ENCODE measurements at regions not wholly inside any gene's neighbourhood (a gene's known extent, or its start where the extent isn't known, plus 50 kb on each side); places are given as distances from the start of the nearest gene placed in this dataset.

DNA sequence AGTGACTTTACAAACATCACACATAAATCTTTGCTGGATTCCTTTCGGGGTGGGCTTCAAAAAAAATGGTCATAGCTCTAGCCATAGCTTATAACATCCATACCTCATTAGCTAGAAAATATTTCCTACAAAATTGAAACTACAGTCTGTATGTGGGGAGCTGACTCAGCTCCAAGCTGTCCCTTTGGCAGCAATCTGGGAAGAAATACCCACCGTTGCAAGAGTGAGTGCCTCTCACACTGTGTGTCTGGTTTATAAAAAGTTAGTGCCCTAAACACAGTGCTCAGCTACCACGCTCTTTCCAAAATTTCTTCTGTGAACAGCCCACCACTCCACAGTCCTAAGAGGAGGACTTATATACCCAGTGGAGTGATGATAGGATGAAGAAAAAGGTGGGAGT, 170.1 kb downstream of the RBM43 start:
- WGBS: 75% methylated on average over 3 of the region's 3 CpGs
- TF ChIP-seq, protein P1, sequence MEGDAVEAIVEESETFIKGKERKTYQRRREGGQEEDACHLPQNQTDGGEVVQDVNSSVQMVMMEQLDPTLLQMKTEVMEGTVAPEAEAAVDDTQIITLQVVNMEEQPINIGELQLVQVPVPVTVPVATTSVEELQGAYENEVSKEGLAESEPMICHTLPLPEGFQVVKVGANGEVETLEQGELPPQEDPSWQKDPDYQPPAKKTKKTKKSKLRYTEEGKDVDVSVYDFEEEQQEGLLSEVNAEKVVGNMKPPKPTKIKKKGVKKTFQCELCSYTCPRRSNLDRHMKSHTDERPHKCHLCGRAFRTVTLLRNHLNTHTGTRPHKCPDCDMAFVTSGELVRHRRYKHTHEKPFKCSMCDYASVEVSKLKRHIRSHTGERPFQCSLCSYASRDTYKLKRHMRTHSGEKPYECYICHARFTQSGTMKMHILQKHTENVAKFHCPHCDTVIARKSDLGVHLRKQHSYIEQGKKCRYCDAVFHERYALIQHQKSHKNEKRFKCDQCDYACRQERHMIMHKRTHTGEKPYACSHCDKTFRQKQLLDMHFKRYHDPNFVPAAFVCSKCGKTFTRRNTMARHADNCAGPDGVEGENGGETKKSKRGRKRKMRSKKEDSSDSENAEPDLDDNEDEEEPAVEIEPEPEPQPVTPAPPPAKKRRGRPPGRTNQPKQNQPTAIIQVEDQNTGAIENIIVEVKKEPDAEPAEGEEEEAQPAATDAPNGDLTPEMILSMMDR (IDR thresholded peaks at IDR 0.05): no peak
- TF ChIP-seq POLR2A (IDR thresholded peaks at IDR 0.05; ENCODE audit: low read depth) (no peak), EP300 (IDR thresholded peaks at IDR 0.05) (no peak), POLR2AphosphoS5 (IDR thresholded peaks at IDR 0.05) (no peak)
- intact Hi-C loops (cut with DNase I): no loop called here
- H3K27me3 ChIP-seq: no peaks in the 10 kb centered on the region
- DNase-seq (ENCODE audit: extremely low spot score): no peak
- no peak overlapping the region for H3K27ac ChIP-seq (replicated peaks in 1 of 4)
- no peaks in the 10 kb centered on the region for H3K36me3 ChIP-seq
- no peaks in the 10 kb centered on the region for H3K9me3 ChIP-seq
- H3K4me3 ChIP-seq: no peak overlapping the region
- no peaks in the 10 kb centered on the region for H3K4me1 ChIP-seq

DNA sequence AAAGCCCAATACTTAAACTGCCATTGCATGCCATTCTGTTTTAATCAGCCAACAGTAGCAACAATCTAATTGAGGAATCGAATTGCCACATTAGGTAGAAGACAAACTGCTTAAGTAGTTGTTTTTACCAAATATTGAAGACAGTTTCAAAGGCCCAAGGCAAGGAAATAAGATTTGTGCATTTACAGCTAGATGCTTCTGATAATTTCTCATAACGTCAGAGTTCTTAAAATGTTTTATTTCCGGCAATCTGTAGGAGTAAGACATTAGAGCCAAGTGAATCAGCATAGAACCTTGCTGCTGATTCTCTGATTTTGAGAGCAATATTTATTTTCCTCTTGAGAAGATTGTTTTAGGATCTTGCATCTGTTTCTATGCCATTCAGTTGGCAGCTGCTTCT, 174.3 kb downstream of the RBM43 start:
- no peak for DNase-seq (ENCODE audit: extremely low spot score)
- intact Hi-C loops (cut with DNase I): no loop called here
- WGBS: 86% methylated on average over 3 of the region's 3 CpGs

DNA sequence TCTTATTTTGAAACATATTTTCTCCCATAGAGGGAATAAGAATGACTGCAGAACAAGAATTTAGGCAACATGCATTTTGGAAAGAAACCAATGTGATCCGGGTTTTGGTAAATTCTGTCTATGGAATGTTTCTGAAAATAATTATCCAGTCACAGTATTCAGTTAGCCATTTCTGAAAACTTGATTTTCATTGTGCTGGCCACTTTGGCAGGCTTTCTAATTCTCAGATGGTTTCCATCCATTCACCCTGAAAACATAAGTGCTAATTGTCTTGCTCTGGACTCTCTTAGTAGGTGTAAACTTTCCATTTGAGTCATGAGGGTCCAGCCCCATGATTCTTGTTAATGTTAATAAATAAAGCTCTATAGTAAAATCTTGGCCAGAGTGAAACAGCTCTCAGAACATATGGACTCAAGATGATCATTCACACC, 176.5 kb downstream of the RBM43 start:
- H3K4me3 ChIP-seq: no peak overlapping the region
- intact Hi-C loops (cut with DNase I): no loop called here
- no peak for DNase-seq (ENCODE audit: extremely low spot score)
- no peaks in the 10 kb centered on the region for H3K36me3 ChIP-seq
- H3K4me1 ChIP-seq: no peaks in the 10 kb centered on the region
- no peaks in the 10 kb centered on the region for H3K9me3 ChIP-seq
- no peaks in the 10 kb centered on the region for H3K27me3 ChIP-seq
- no peak overlapping the region for H3K27ac ChIP-seq (replicated peaks in 1 of 4)
- 46% methylated on average over 1 of the region's 1 CpG for WGBS
- no peak for TF ChIP-seq POLR2AphosphoS5 (IDR thresholded peaks at IDR 0.05)
- no peak for TF ChIP-seq EP300 (IDR thresholded peaks at IDR 0.05)
- TF ChIP-seq, protein P1 (IDR thresholded peaks at IDR 0.05): no peak
- no peak for TF ChIP-seq POLR2A (IDR thresholded peaks at IDR 0.05; ENCODE audit: low read depth)

More for the DNA sequence above, 174.3 kb downstream of the RBM43 start:
- TF ChIP-seq EP300 (IDR thresholded peaks at IDR 0.05) (no peak), POLR2AphosphoS5 (IDR thresholded peaks at IDR 0.05) (no peak), POLR2A (IDR thresholded peaks at IDR 0.05; ENCODE audit: low read depth) (no peak)
- TF ChIP-seq, protein P1 (IDR thresholded peaks at IDR 0.05): no peak
- Histone ChIP-seq H3K27me3 (no peaks in the 10 kb centered on the region), H3K4me3 (no peak overlapping the region), H3K36me3 (no peaks in the 10 kb centered on the region), H3K9me3 (no peaks in the 10 kb centered on the region), H3K27ac (replicated peaks in 1 of 4) (no peak overlapping the region), H3K4me1 (no peaks in the 10 kb centered on the region)

DNA sequence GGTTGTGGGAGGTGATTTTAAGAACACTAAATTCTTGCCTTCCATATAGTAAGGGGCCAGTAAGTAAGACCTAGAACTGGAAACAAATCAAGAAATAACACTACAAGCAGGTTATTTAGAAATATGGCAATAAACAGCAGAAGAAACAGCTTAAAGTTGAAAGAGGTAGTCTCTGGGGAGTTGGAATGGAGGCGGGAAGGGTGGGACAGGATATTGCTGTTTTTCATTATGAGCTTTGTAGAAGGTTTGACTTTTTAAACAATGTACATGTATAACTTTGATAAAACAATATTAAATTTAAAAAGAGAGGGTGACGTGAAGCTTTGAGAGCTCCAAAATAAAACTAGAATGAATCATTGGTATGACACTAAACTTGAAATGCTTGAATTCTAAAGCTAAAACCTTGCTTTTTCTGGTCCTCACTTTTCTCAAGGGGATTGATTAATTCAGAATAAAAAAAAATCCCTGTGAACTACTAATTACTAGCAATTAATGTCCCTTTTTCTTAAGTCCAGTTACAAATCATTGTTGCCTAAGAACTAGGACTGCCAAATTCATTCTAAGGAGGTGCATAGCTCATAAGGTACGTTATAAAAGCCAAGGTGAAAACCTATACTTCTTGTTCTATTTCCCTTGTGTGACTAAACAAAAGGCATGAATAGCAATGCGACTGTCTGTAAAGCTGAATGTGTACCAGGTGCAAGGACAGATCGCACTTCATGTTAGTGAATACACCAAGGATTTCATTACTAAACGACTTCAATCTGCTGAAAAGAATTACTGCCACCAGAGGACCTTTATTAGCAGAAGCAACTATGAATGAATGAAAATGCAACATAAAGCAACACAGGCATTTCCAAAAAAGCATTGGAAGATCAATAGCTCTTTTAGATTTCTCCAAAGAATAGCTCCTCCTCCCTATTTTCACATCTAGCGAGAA, 177.5 kb downstream of the RBM43 start:
- no peak overlapping the region for H3K4me3 ChIP-seq
- no peak overlapping the region for H3K27ac ChIP-seq (replicated peaks in 1 of 4)
- H3K9me3 ChIP-seq: no peaks in the 10 kb centered on the region
- no peaks in the 10 kb centered on the region for H3K36me3 ChIP-seq
- WGBS: 80% methylated on average over 7 of the region's 7 CpGs
- TF ChIP-seq EP300 (IDR thresholded peaks at IDR 0.05): no peak
- TF ChIP-seq, protein P1 (IDR thresholded peaks at IDR 0.05): no peak
- TF ChIP-seq POLR2AphosphoS5 (IDR thresholded peaks at IDR 0.05): no peak
- TF ChIP-seq POLR2A (IDR thresholded peaks at IDR 0.05; ENCODE audit: low read depth): no peak
- H3K4me1 ChIP-seq: no peaks in the 10 kb centered on the region
- H3K27me3 ChIP-seq: no peaks in the 10 kb centered on the region
- DNase-seq (ENCODE audit: extremely low spot score): no peak
- intact Hi-C loops (cut with DNase I): no loop called here

All from esophagus muscularis mucosa (tissue), 4 donors.